ENCODE measurements at regions not wholly inside any gene's neighbourhood (a gene's known extent, or its start where the extent isn't known, plus 50 kb on each side); places are given as distances from the start of the nearest gene placed in this dataset.

DNA sequence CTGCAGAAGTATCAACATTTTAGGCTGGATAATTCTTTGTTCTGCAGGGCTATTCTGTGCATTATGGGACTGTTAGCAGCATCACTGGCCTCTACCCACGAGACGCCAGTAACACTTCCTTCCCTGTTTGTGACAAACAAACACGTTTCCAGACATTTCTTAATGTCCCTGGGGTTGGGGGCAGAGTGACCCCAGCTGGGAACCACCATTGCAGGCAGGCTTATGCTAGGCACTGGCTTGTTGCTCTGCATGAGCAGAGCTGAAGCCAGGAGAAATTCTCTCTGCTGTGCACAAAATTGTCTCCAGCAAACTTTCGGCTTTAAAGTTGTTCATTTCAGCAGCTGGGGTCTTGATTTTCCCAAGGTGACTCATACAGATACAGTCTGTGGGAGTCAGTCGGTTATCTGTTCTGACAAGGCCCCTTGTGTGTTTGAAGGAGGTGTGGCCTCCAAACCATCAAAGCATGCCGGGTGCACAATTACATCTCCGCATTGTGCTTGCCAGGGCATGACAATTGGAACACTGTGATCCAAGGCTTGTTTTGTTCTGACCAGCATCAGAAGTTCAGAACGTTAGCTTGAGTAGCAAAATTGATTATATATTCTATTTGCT, 156.4 kb upstream of the BOD1L1 start:
- H3K4me3 ChIP-seq (ENCODE audit: low read depth, low read length), result no peak overlapping the region
- TF ChIP-seq, protein P1, sequence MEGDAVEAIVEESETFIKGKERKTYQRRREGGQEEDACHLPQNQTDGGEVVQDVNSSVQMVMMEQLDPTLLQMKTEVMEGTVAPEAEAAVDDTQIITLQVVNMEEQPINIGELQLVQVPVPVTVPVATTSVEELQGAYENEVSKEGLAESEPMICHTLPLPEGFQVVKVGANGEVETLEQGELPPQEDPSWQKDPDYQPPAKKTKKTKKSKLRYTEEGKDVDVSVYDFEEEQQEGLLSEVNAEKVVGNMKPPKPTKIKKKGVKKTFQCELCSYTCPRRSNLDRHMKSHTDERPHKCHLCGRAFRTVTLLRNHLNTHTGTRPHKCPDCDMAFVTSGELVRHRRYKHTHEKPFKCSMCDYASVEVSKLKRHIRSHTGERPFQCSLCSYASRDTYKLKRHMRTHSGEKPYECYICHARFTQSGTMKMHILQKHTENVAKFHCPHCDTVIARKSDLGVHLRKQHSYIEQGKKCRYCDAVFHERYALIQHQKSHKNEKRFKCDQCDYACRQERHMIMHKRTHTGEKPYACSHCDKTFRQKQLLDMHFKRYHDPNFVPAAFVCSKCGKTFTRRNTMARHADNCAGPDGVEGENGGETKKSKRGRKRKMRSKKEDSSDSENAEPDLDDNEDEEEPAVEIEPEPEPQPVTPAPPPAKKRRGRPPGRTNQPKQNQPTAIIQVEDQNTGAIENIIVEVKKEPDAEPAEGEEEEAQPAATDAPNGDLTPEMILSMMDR (IDR thresholded peaks at IDR 0.05; ENCODE audit: borderline replicate concordance, insufficient read depth, low read depth, low read length), result no peak

DNA sequence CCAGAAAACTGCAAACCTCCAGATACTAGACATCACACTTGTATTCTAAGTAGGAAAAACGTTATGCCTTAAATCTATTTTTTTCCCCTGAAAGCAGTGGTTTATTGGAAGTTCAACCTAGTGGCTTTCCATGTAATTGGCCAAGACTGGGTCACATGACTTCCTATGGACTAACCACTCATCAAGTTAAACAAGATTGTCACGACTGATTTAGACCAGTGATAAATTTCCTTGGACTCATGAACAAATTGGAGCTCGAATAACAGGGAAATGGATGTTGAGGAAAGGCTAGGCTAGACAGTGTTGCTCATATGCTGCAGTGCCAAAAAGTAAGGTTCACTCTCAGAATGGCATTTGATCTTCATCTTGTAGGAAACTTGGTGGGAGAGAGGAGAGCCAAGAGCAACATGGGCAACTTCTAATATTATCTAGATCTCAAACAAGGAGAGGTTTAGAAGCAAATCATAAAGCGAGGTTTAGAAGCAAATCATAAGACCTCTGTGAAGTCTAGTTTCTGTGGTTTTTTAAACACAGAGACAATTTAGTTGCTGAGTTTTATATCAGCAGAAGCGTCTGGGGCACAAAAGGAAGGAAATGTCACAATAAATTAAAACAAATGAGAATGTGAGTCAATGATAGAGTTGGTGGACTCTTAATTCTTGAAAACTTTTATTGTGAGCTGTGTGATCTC, 165.6 kb upstream of the BOD1L1 start:
- no peak overlapping the region for H3K4me3 ChIP-seq (ENCODE audit: low read depth, low read length)
- TF ChIP-seq, protein P1 (IDR thresholded peaks at IDR 0.05; ENCODE audit: borderline replicate concordance, insufficient read depth, low read depth, low read length), result no peak

DNA sequence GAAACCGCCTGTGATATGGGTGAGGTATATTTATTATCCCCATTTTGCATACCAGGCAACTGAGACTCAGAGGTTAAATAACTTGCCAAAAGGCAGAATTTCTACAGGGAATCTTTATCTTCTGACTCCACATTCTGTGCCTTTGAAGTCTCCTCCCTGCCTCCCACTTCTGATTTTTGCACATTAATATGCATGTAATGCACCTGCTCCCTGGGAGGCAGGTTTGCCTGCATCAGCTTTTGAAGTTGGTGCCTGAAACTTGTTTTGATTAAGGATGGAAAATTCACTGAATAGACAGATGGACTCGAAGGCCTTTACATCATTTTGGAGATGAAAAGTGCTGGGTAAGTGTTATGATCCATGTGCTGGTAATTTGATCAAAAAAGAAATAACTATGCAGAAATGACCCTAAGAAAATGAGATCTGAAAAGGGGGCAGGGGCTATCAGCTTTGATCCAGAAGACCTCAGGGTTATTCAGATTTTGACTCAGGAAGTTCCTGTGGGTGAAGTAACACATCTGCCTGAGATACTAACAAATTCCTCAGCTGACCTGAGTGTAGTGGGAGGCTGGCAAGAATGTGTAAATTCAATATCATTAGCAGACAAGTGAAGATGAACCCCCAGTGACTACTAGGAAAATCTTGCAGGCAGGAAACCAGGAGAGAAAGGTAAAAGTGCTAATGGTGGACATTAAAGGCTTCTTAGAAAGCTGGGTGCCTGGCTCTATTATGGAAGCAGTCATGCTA, 167.5 kb upstream of the BOD1L1 start:
- no peak overlapping the region for H3K4me3 ChIP-seq (ENCODE audit: low read depth, low read length)
- TF ChIP-seq, protein P1 (IDR thresholded peaks at IDR 0.05; ENCODE audit: borderline replicate concordance, insufficient read depth, low read depth, low read length), result no peak

DNA sequence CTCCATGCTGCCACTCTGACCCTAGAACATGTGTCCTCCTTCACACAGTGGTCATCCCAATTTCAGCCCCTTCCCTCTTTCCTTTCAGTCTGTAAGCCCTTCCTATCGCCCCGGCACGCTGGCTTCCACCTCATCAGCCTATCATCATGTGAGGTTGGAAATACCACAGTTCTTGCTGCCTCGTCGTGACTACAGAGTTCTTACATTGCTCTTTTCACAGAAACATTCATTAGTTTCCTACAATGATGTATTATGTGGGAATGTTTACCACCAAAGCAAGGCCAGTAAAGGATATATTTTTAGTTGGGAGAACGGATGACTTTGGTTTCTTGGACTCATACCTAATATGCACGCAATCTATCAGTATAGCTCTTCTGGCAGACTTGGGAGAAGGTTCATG, 169.5 kb upstream of the BOD1L1 start:
- TF ChIP-seq, protein P1 (IDR thresholded peaks at IDR 0.05; ENCODE audit: borderline replicate concordance, insufficient read depth, low read depth, low read length), result no peak
- H3K4me3 ChIP-seq (ENCODE audit: low read depth, low read length), result no peak overlapping the region

DNA sequence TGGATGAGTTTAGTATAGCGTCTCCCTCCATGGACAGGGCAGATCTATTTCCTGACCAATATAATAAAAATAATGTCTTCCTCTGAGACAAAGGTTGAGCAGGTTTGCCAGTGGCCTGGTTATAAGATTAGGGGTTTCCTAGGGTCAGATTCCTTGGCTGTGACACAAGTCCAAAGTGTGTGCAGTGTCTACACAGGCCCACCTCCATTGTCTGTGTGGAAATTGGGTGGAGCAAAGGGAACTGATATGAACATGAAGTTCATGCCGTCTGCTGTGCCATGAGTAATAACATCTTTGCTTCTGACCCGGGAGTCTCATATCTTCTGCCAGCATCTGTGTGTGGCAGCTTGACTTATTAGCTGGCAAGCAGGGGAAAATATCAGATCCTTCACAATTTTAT, 187.7 kb upstream of the BOD1L1 start:
- H3K4me3 ChIP-seq (ENCODE audit: low read depth, low read length), result no peak overlapping the region
- TF ChIP-seq, protein P1 (IDR thresholded peaks at IDR 0.05; ENCODE audit: borderline replicate concordance, insufficient read depth, low read depth, low read length), result no peak

DNA sequence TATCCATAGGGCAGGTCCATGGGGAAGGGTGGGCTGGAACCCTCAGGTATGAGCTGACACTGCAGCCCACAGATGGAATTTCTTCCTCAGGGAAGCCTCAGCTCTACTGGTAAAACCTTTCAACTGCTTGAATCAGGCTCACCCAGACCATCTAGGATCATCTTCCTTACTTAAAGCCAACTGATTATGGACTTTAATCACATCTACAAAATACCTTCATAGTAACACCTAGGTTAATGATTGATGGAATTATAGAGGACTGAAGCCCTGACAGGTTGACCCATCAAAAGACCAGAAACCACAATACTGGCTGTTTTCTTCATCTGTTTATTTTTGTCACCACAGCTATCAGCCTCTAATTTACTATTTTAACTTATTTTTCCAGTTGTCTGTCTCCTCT, 188.9 kb upstream of the BOD1L1 start:
- TF ChIP-seq, protein P1 (IDR thresholded peaks at IDR 0.05; ENCODE audit: borderline replicate concordance, insufficient read depth, low read depth, low read length), result no peak
- H3K4me3 ChIP-seq (ENCODE audit: low read depth, low read length), result no peak overlapping the region

All from GM12875 (cell line).